Suprapubic skin (tissue), 4 donors: ENCODE measurements at regions not wholly inside any gene's neighbourhood (a gene's known extent, or its start where the extent isn't known, plus 50 kb on each side); places are given as distances from the start of the nearest gene placed in this dataset.

ENCODE experiments used
- CTCF ChIP-seq, 2 donors: fragments of 200-600 bp in 1 of 2; fragments of 450-650 bp in 1 of 2; sonication (generic) in 1 of 2; IDR thresholded peaks; one replicate each; pipeline ENCODE4 v1.5.1; 2016 to 2019; ENCODE audit warnings: antibody characterized with exemption in 2 of 2, mild to moderate bottlenecking in 1 of 2, moderate library complexity in 1 of 2
- EP300 ChIP-seq: sonication (generic); formaldehyde crosslinking; IDR thresholded peaks from one replicate; pipeline ENCODE4 v1.6.1; 2017; ENCODE audit warnings: antibody characterized with exemption
- POLR2A ChIP-seq, 2 donors: fragments of 450-650 bp; IDR thresholded peaks; one replicate each; pipeline ENCODE4 v1.6.1; 2017; ENCODE audit warnings: antibody characterized with exemption in 2 of 2, mild to moderate bottlenecking in 2 of 2, moderate library complexity in 2 of 2
- POLR2AphosphoS5 ChIP-seq, 3 donors: sonication (generic); formaldehyde crosslinking; IDR thresholded peaks; one replicate each; pipeline ENCODE4 v1.6.1; 2017; ENCODE audit warnings: antibody characterized with exemption in 3 of 3

GRCh38 chr11:30650266-30650665, 64.1 kb upstream of the MPPED2 start:
- TF ChIP-seq CTCF (IDR thresholded peaks at IDR 0.05) (no peak), POLR2A (IDR thresholded peaks at IDR 0.05) (no peak), EP300 (no peak), POLR2AphosphoS5 (IDR thresholded peaks at IDR 0.05) (no peak)
